DOHH2 (cell line): ENCODE measurements at regions not wholly inside any gene's neighbourhood (a gene's known extent, or its start where the extent isn't known, plus 50 kb on each side); places are given as distances from the start of the nearest gene placed in this dataset.

ENCODE experiments used
- H3F3A ChIP-seq: fragments of 200-600 bp; sonication (generic), shearing (Covaris generic); 2 replicates; pipeline ENCODE4 v1.6.0; 2016; ENCODE audit warnings: antibody characterized with exemption, mild to moderate bottlenecking; ENCODE audit not compliant: control insufficient read depth, insufficient read depth
- H3K27ac ChIP-seq: fragments of 200-600 bp; sonication (generic); 2 replicates; pipeline ENCODE4 v1.5.1; 2014; ENCODE audit warnings: low read depth, mild to moderate bottlenecking, low read length, moderate library complexity
- H3K27me3 ChIP-seq: fragments of 200-600 bp; sonication (generic); 2 replicates; pipeline ENCODE4 v1.6.1; 2014; ENCODE audit warnings: mild to moderate bottlenecking, low read length, mixed read lengths; ENCODE audit not compliant: control insufficient read depth
- H3K36me3 ChIP-seq: fragments of 200-600 bp; sonication (generic); 2 replicates; pipeline ENCODE4 v1.6.1; 2014; ENCODE audit warnings: mild to moderate bottlenecking, low read length, moderate library complexity, mixed read lengths; ENCODE audit not compliant: control insufficient read depth
- H3K4me1 ChIP-seq: fragments of 200-600 bp; sonication (generic); 2 replicates; pipeline ENCODE4 v1.6.1; 2014; ENCODE audit warnings: mild to moderate bottlenecking, low read length, mixed read lengths; ENCODE audit not compliant: control insufficient read depth
- H3K4me2 ChIP-seq: fragments of 200-600 bp; sonication (generic); 2 replicates; pipeline ENCODE4 v1.6.0; 2014; ENCODE audit warnings: mild to moderate bottlenecking, low read length, moderate library complexity
- H3K4me3 ChIP-seq: fragments of 200-600 bp; sonication (generic); 2 replicates; pipeline ENCODE4 v1.5.1; 2014; ENCODE audit warnings: mild to moderate bottlenecking, low read length, mixed read lengths
- H3K79me2 ChIP-seq: fragments of 200-600 bp; sonication (generic); 2 replicates; pipeline ENCODE4 v1.6.1; 2014; ENCODE audit warnings: mild to moderate bottlenecking, low read length, mixed read lengths; ENCODE audit not compliant: control insufficient read depth
- H3K9me2 ChIP-seq: fragments of 200-600 bp; sonication (generic); replicated peaks from 2 replicates; pipeline ENCODE4 v1.6.1; 2014; ENCODE audit warnings: mild to moderate bottlenecking, low read length, mixed read lengths; ENCODE audit not compliant: control insufficient read depth
- H3K9me3 ChIP-seq: fragments of 200-600 bp; sonication (generic); 2 replicates; pipeline ENCODE4 v1.6.1; 2014; ENCODE audit warnings: antibody characterized with exemption, low read length, mixed read lengths; ENCODE audit not compliant: control insufficient read depth, insufficient read depth
- H4K20me1 ChIP-seq: fragments of 200-600 bp; sonication (generic); 2 replicates; pipeline ENCODE4 v1.6.0; 2014; ENCODE audit warnings: low read depth, mild to moderate bottlenecking, antibody characterized with exemption, low read length, moderate library complexity; ENCODE audit not compliant: control insufficient read depth, insufficient read depth
- CTCF ChIP-seq: fragments of 200-600 bp; sonication (generic); IDR thresholded peaks from one replicate; pipeline ENCODE4 v1.5.1; 2014; ENCODE audit warnings: antibody characterized with exemption, mild to moderate bottlenecking, low read depth, low read length; ENCODE audit not compliant: poor library complexity, severe bottlenecking
- EZH2phosphoT487 ChIP-seq: fragments of 200-600 bp; sonication (generic); IDR thresholded peaks from 2 replicates; pipeline ENCODE4 v1.6.1; 2017; ENCODE audit warnings: borderline replicate concordance, mild to moderate bottlenecking, antibody characterized with exemption, low read length, moderate library complexity, mixed read lengths

GRCh38 chr19:29439021-29439420 is 86.8 kb upstream of the VSTM2B start:
- H3K36me3 ChIP-seq: no peaks in the 10 kb centered on the region
- TF ChIP-seq EZH2phosphoT487 (no peak), CTCF (no peak)
- H3F3A ChIP-seq: no peaks in the 10 kb centered on the region
- H3K79me2 ChIP-seq: no peaks in the 10 kb centered on the region
- no peaks in the 10 kb centered on the region for H4K20me1 ChIP-seq
- H3K9me2 ChIP-seq: no peaks in the 10 kb centered on the region
- H3K4me1 ChIP-seq: no peaks in the 10 kb centered on the region
- no peak overlapping the region for H3K4me3 ChIP-seq
- no peak overlapping the region for H3K27ac ChIP-seq
- H3K27me3 ChIP-seq: no peaks in the 10 kb centered on the region
- no peaks in the 10 kb centered on the region for H3K9me3 ChIP-seq
- H3K4me2 ChIP-seq: no peak overlapping the region

GRCh38 chr19:29439688-29440550 is 85.9 kb upstream of the VSTM2B start:
- H3K27me3 ChIP-seq: no peaks in the 10 kb centered on the region

GRCh38 chr19:29442094-29442493 is 83.7 kb upstream of the VSTM2B start:
- Histone ChIP-seq H3K4me1 (no peaks in the 10 kb centered on the region), H3K27ac (no peak overlapping the region), H3K79me2 (no peaks in the 10 kb centered on the region), H3K4me3 (no peak overlapping the region), H3K9me3 (no peaks in the 10 kb centered on the region), H3K36me3 (no peaks in the 10 kb centered on the region), H4K20me1 (no peaks in the 10 kb centered on the region), H3K4me2 (no peak overlapping the region), H3F3A (no peaks in the 10 kb centered on the region), H3K9me2 (no peaks in the 10 kb centered on the region), H3K27me3 (no peaks in the 10 kb centered on the region)
- TF ChIP-seq EZH2phosphoT487 (no peak), CTCF (no peak)

More at GRCh38 chr19:29439688-29440550, 85.9 kb upstream of the VSTM2B start:
- TF ChIP-seq CTCF (no peak), EZH2phosphoT487 (no peak)
- Histone ChIP-seq H3K4me3 (no peak overlapping the region), H3K4me1 (no peaks in the 10 kb centered on the region), H3K27ac (no peak overlapping the region), H3K79me2 (no peaks in the 10 kb centered on the region), H3K4me2 (no peak overlapping the region), H3F3A (no peaks in the 10 kb centered on the region), H3K36me3 (no peaks in the 10 kb centered on the region), H4K20me1 (no peaks in the 10 kb centered on the region), H3K9me2 (no peaks in the 10 kb centered on the region), H3K9me3 (no peaks in the 10 kb centered on the region)
